Hepatocyte (in vitro differentiated cells): ENCODE measurements at regions not wholly inside any gene's neighbourhood (a gene's known extent, or its start where the extent isn't known, plus 50 kb on each side); places are given as distances from the start of the nearest gene placed in this dataset.

ENCODE experiments used
- DNase-seq: peaks from one replicate; pipeline ENCODE4 v3.0.0-alpha.2; 2016; ENCODE audit warnings: low spot score
- H2AFZ ChIP-seq: fragments of 200-600 bp; sonication (generic); 2 replicates; pipeline ENCODE4 v1.6.0; 2016; ENCODE audit warnings: antibody characterized with exemption, mild to moderate bottlenecking
- H3K27ac ChIP-seq: fragments of 200-600 bp; sonication (generic); 2 replicates; pipeline ENCODE4 v1.5.1; 2016; ENCODE audit warnings: mild to moderate bottlenecking
- H3K27me3 ChIP-seq: fragments of 200-600 bp; sonication (generic); 2 replicates; pipeline ENCODE4 v1.6.1; 2016
- H3K36me3 ChIP-seq: fragments of 200-600 bp; sonication (generic); replicated peaks from 2 replicates; pipeline ENCODE4 v1.5.1; 2016; ENCODE audit warnings: low read depth; ENCODE audit not compliant: insufficient read depth
- H3K4me1 ChIP-seq: fragments of 200-600 bp; sonication (generic); 2 replicates; pipeline ENCODE4 v1.5.1; 2016; ENCODE audit warnings: mild to moderate bottlenecking, moderate library complexity; ENCODE audit not compliant: insufficient read depth
- H3K4me2 ChIP-seq: fragments of 200-600 bp; sonication (generic); 2 replicates; pipeline ENCODE4 v1.6.0; 2016
- H3K4me3 ChIP-seq: fragments of 200-600 bp; sonication (generic); 2 replicates; pipeline ENCODE4 v1.5.1; 2016; ENCODE audit warnings: mild to moderate bottlenecking
- H3K79me2 ChIP-seq: fragments of 200-600 bp; sonication (generic); 2 replicates; pipeline ENCODE4 v1.6.0; 2017; ENCODE audit warnings: mild to moderate bottlenecking
- H3K9me2 ChIP-seq: fragments of 200-600 bp; sonication (generic); replicated peaks from 2 replicates; pipeline ENCODE4 v1.6.0; 2017; ENCODE audit warnings: mild to moderate bottlenecking; ENCODE audit not compliant: insufficient read depth
- H3K9me3 ChIP-seq: fragments of 200-600 bp; sonication (generic); 2 replicates; pipeline ENCODE4 v1.5.1; 2016; ENCODE audit warnings: low read depth, mild to moderate bottlenecking
- H4K20me1 ChIP-seq: fragments of 200-600 bp; sonication (generic); 2 replicates; pipeline ENCODE4 v1.6.0; 2016; ENCODE audit warnings: mild to moderate bottlenecking; ENCODE audit not compliant: insufficient read depth, poor library complexity, severe bottlenecking
- CTCF ChIP-seq: fragments of 200-600 bp; sonication (generic); IDR thresholded peaks from 2 replicates; pipeline ENCODE4 v1.5.1; 2016; ENCODE audit warnings: antibody characterized with exemption, mild to moderate bottlenecking; ENCODE audit not compliant: poor library complexity
- EZH2 ChIP-seq: fragments of 200-600 bp; sonication (generic); IDR thresholded peaks from 2 replicates; pipeline ENCODE4 v1.6.1; 2016; ENCODE audit warnings: antibody characterized with exemption, mild to moderate bottlenecking, borderline replicate concordance
- EZH2phosphoT487 ChIP-seq: fragments of 200-600 bp; sonication (generic); IDR thresholded peaks from one replicate; pipeline ENCODE4 v1.6.1; 2018; ENCODE audit warnings: antibody characterized with exemption, mild to moderate bottlenecking, low read depth, moderate library complexity; ENCODE audit not compliant: unreplicated experiment, severe bottlenecking
- WGBS: methylation state at CpG from one replicate; pipeline ENCODE4 v1.1.6; 2016; ENCODE audit warnings: low lambda C conversion rate; ENCODE audit errors: missing lambda C conversion rate; 5-methylcytosine and 5-hydroxymethylcytosine counted together

GRCh38 chr12:105812366-105812765 lies 326.4 kb downstream of the NUAK1 start:
- no peaks in the 10 kb centered on the region for H3K36me3 ChIP-seq
- 94% methylated on average over 1 of the region's 1 CpG for WGBS
- no peaks in the 10 kb centered on the region for H3K9me2 ChIP-seq
- no peak for DNase-seq
- H3K79me2 ChIP-seq: no peaks in the 10 kb centered on the region
- H3K27me3 ChIP-seq: no peaks in the 10 kb centered on the region
- no peaks in the 10 kb centered on the region for H3K4me1 ChIP-seq
- no peak overlapping the region for H3K4me3 ChIP-seq
- H3K27ac ChIP-seq: no peak overlapping the region
- no peaks in the 10 kb centered on the region for H3K9me3 ChIP-seq
- H3K4me2 ChIP-seq: no peak overlapping the region
- H4K20me1 ChIP-seq: no peaks in the 10 kb centered on the region
- TF ChIP-seq EZH2 (no peak), CTCF (no peak)
- H2AFZ ChIP-seq: no peak overlapping the region

- H3K9me2 ChIP-seq: no peaks in the 10 kb centered on the region
- H3K4me1 ChIP-seq: no peaks in the 10 kb centered on the region
- H3K27ac ChIP-seq: no peak overlapping the region
- no peak for DNase-seq
- H3K9me3 ChIP-seq: no peaks in the 10 kb centered on the region
- no peak overlapping the region for H3K4me2 ChIP-seq
- H3K27me3 ChIP-seq: no peaks in the 10 kb centered on the region
- WGBS: 57% methylated on average over 5 of the region's 5 CpGs
- H3K79me2 ChIP-seq: no peaks in the 10 kb centered on the region
- no peak overlapping the region for H3K4me3 ChIP-seq
- no peaks in the 10 kb centered on the region for H3K36me3 ChIP-seq
- H4K20me1 ChIP-seq: no peaks in the 10 kb centered on the region
- no peak overlapping the region for H2AFZ ChIP-seq
- TF ChIP-seq EZH2 (no peak), EZH2phosphoT487 (no peak), CTCF (no peak)
Observed at GRCh38 chr12:105813201-105813600, 325.6 kb downstream of the NUAK1 start.

- Histone ChIP-seq H3K27me3 (no peaks in the 10 kb centered on the region), H3K4me1 (no peaks in the 10 kb centered on the region), H3K4me3 (no peak overlapping the region), H3K27ac (no peak overlapping the region), H3K9me3 (no peaks in the 10 kb centered on the region), H3K4me2 (no peak overlapping the region), H3K36me3 (no peaks in the 10 kb centered on the region), H2AFZ (no peak overlapping the region), H4K20me1 (no peaks in the 10 kb centered on the region), H3K79me2 (no peaks in the 10 kb centered on the region), H3K9me2 (no peaks in the 10 kb centered on the region)
- DNase-seq: no peak
- 59% methylated on average over 4 of the region's 4 CpGs for WGBS
- no peak for TF ChIP-seq EZH2phosphoT487
- TF ChIP-seq CTCF: no peak
- TF ChIP-seq EZH2: no peak
Observed at GRCh38 chr12:105814283-105814682, 324.5 kb downstream of the NUAK1 start.

GRCh38 chr12:105819549-105819948 lies 319.2 kb downstream of the NUAK1 start:
- H3K4me1 ChIP-seq: no peaks in the 10 kb centered on the region
- no peaks in the 10 kb centered on the region for H3K79me2 ChIP-seq
- 79% methylated on average over 2 of the region's 2 CpGs for WGBS
- no peaks in the 10 kb centered on the region for H3K36me3 ChIP-seq
- no peak overlapping the region for H3K27ac ChIP-seq
- H3K4me3 ChIP-seq: no peak overlapping the region
- H3K9me2 ChIP-seq: no peaks in the 10 kb centered on the region
- no peaks in the 10 kb centered on the region for H4K20me1 ChIP-seq
- no peaks in the 10 kb centered on the region for H3K9me3 ChIP-seq
- DNase-seq: no peak
- H3K27me3 ChIP-seq: no peaks in the 10 kb centered on the region
- no peak overlapping the region for H2AFZ ChIP-seq
- TF ChIP-seq EZH2phosphoT487 (no peak), CTCF (no peak), EZH2 (no peak)
- no peak overlapping the region for H3K4me2 ChIP-seq
